H9 (cell line): ENCODE measurements at regions not wholly inside any gene's neighbourhood (a gene's known extent, or its start where the extent isn't known, plus 50 kb on each side); places are given as distances from the start of the nearest gene placed in this dataset.

Experiments used
- DNase-seq: peaks from one replicate; pipeline ENCODE4 v3.0.0-alpha.2; 2017
- H2AFZ ChIP-seq: one replicate; pipeline ENCODE4 v1.6.1; 2013; ENCODE audit warnings: mild to moderate bottlenecking, low read length, control low read depth, moderate library complexity
- H2AK5ac ChIP-seq: 2 replicates; pipeline ENCODE4 v1.6.1; 2013; ENCODE audit warnings: low read length, control low read depth, mixed read lengths; ENCODE audit not compliant: insufficient read length
- H2BK120ac ChIP-seq: one replicate; pipeline ENCODE4 v1.6.1; 2013; ENCODE audit warnings: low read depth, mild to moderate bottlenecking, low read length, control low read depth, inconsistent platforms; ENCODE audit not compliant: poor library complexity, severe bottlenecking
- H2BK12ac ChIP-seq: 2 replicates; pipeline ENCODE4 v1.6.1; 2013; ENCODE audit warnings: low read length, control low read depth, mixed read lengths, low read depth; ENCODE audit not compliant: insufficient read length
- H2BK15ac ChIP-seq: 2 replicates; pipeline ENCODE4 v1.6.1; 2013; ENCODE audit warnings: low read depth, low read length, control low read depth
- H2BK20ac ChIP-seq: one replicate; pipeline ENCODE4 v1.6.1; 2013; ENCODE audit warnings: low read depth, mild to moderate bottlenecking, low read length, control low read depth, inconsistent platforms; ENCODE audit not compliant: poor library complexity, severe bottlenecking
- H2BK5ac ChIP-seq: 2 replicates; pipeline ENCODE4 v1.6.1; 2013; ENCODE audit warnings: low read length, control low read depth, mixed read lengths; ENCODE audit not compliant: insufficient read length
- H3K14ac ChIP-seq: 2 replicates; pipeline ENCODE4 v1.6.1; 2013; ENCODE audit warnings: low read length, control low read depth; ENCODE audit not compliant: insufficient read depth
- H3K18ac ChIP-seq: 2 replicates; pipeline ENCODE4 v1.6.1; 2013; ENCODE audit warnings: low read depth, mild to moderate bottlenecking, mixed read lengths, low read length, control low read depth; ENCODE audit not compliant: insufficient read length
- H3K23ac ChIP-seq: 2 replicates; pipeline ENCODE4 v1.6.1; 2013; ENCODE audit warnings: low read length, control low read depth, mixed read lengths, low read depth; ENCODE audit not compliant: insufficient read length
- H3K23me2 ChIP-seq: 2 replicates; pipeline ENCODE4 v1.6.1; 2013; ENCODE audit warnings: low read depth, mild to moderate bottlenecking, mixed read lengths, low read length, control low read depth; ENCODE audit not compliant: insufficient read length, poor library complexity, severe bottlenecking
- H3K27ac ChIP-seq: 2 replicates; pipeline ENCODE4 v1.5.1; 2013; ENCODE audit warnings: low read length, control low read depth, mixed read lengths, low read depth; ENCODE audit not compliant: insufficient read length
- H3K27me3 ChIP-seq: 2 replicates; pipeline ENCODE4 v1.6.1; 2013; ENCODE audit warnings: low read length, control low read depth, inconsistent platforms; ENCODE audit not compliant: insufficient read depth
- H3K4ac ChIP-seq: 2 replicates; pipeline ENCODE4 v1.6.1; 2013; ENCODE audit warnings: low read depth, mild to moderate bottlenecking, control low read depth, inconsistent platforms, low read length, moderate library complexity
- H3K4me1 ChIP-seq: 2 replicates; pipeline ENCODE4 v1.6.1; 2013; ENCODE audit warnings: low read length, control low read depth, inconsistent platforms; ENCODE audit not compliant: insufficient read depth
- H3K4me2 ChIP-seq: 2 replicates; pipeline ENCODE4 v1.6.1; 2013; ENCODE audit warnings: low read length, control low read depth, mixed read lengths; ENCODE audit not compliant: insufficient read length, insufficient read depth
- H3K56ac ChIP-seq: 2 replicates; pipeline ENCODE4 v1.6.1; 2013; ENCODE audit warnings: low read depth, mild to moderate bottlenecking, mixed read lengths, low read length, control low read depth; ENCODE audit not compliant: insufficient read length
- H3K79me1 ChIP-seq: 2 replicates; pipeline ENCODE4 v1.6.1; 2013; ENCODE audit warnings: low read depth, mild to moderate bottlenecking, moderate library complexity, low read length, control low read depth, inconsistent platforms; ENCODE audit not compliant: insufficient read depth, poor library complexity, severe bottlenecking
- H3K79me2 ChIP-seq: 2 replicates; pipeline ENCODE4 v1.6.1; 2013; ENCODE audit warnings: low read length, control low read depth, inconsistent platforms; ENCODE audit not compliant: insufficient read depth
- H3K9ac ChIP-seq: 2 replicates; pipeline ENCODE4 v1.6.1; 2013; ENCODE audit warnings: low read length, control low read depth, mixed read lengths; ENCODE audit not compliant: insufficient read length; ENCODE audit errors: extremely low read depth
- H3K9me3 ChIP-seq: one replicate; pipeline ENCODE4 v1.6.1; 2013; ENCODE audit warnings: low read depth, low read length, inconsistent platforms; ENCODE audit not compliant: control insufficient read depth
- H3T11ph ChIP-seq: one replicate; pipeline ENCODE4 v1.6.1; 2013; ENCODE audit warnings: mild to moderate bottlenecking, low read length, control low read depth, inconsistent platforms
- H4K20me1 ChIP-seq: one replicate; pipeline ENCODE4 v1.6.1; 2013; ENCODE audit not compliant: control insufficient read depth, insufficient read length, insufficient read depth
- H4K5ac ChIP-seq: 2 replicates; pipeline ENCODE4 v1.6.1; 2013; ENCODE audit warnings: low read depth, mild to moderate bottlenecking, mixed read lengths, low read length, control low read depth; ENCODE audit not compliant: insufficient read length
- H4K8ac ChIP-seq: replicated peaks from 2 replicates; pipeline ENCODE4 v1.6.1; 2013; ENCODE audit warnings: low read length, control low read depth, mixed read lengths, low read depth; ENCODE audit not compliant: insufficient read length
- H4K91ac ChIP-seq: 2 replicates; pipeline ENCODE4 v1.6.1; 2013; ENCODE audit warnings: low read depth, mild to moderate bottlenecking, moderate library complexity, mixed read lengths, low read length, control low read depth; ENCODE audit not compliant: insufficient read length
- H3K27ac Mint-ChIP-seq, 3 experiments: 2 replicates in 2 of 3; 3 replicates in 1 of 3; pipeline ENCODE4 v1.8.0; 2020 to 2021; ENCODE audit warnings: mixed read lengths in 3 of 3, mild to moderate bottlenecking in 1 of 3, moderate library complexity in 1 of 3
- H3K27me3 Mint-ChIP-seq: 2 replicates; pipeline ENCODE4 v1.8.0; 2021; ENCODE audit warnings: low read depth, mild to moderate bottlenecking, moderate library complexity, mixed read lengths
- H3K36me3 Mint-ChIP-seq, 3 experiments: 2 replicates in 2 of 3; 3 replicates in 1 of 3; pipeline ENCODE4 v1.8.0; 2020 to 2021; ENCODE audit warnings: low read depth in 3 of 3, mixed read lengths in 3 of 3; ENCODE audit not compliant: insufficient read depth in 1 of 3
- H3K4me1 Mint-ChIP-seq, 2 experiments: 2 replicates each; pipeline ENCODE4 v1.8.0; 2020; ENCODE audit warnings: mixed read lengths in 2 of 2
- H3K4me3 Mint-ChIP-seq, 2 experiments: 2 replicates in 1 of 2; 3 replicates in 1 of 2; pipeline ENCODE4 v1.8.0; 2020 to 2021; ENCODE audit warnings: mild to moderate bottlenecking in 2 of 2, mixed read lengths in 2 of 2, moderate library complexity in 1 of 2
- H3K9me3 Mint-ChIP-seq, 2 experiments: 2 replicates in 1 of 2; 3 replicates in 1 of 2; pipeline ENCODE4 v1.8.0; 2020; ENCODE audit warnings: mild to moderate bottlenecking in 2 of 2, mixed read lengths in 2 of 2, moderate library complexity in 1 of 2
- CTCF ChIP-seq: fragments of 200-600 bp; sonication (generic); conservative IDR thresholded peaks from 3 replicates; pipeline ENCODE4 v1.8.0; 2021; ENCODE audit warnings: antibody characterized with exemption, mild to moderate bottlenecking
- WGBS: extraction: QIAGEN DNeasy Blood & Tissue Kit; methylation state at CpG from one replicate; pipeline ENCODE4 v1.1.7; 2013; ENCODE audit warnings: missing lambda C conversion rate, low lambda C conversion rate, mixed read lengths; ENCODE audit not compliant: insufficient read length; ENCODE audit errors: extremely low coverage; 5-methylcytosine and 5-hydroxymethylcytosine counted together

- H3K56ac ChIP-seq = no peak overlapping the region
- H3K27me3 ChIP-seq = no peaks in the 10 kb centered on the region
- H3T11ph ChIP-seq = no peak overlapping the region
- H2BK120ac ChIP-seq = no peak overlapping the region
- no peaks in the 10 kb centered on the region for H3K9me3 ChIP-seq
- Mint-ChIP-seq H3K27me3 (no peaks in the 10 kb centered on the region), H3K27ac (no peak overlapping the region), H3K36me3 (no peaks in the 10 kb centered on the region), H3K4me3 (no peak overlapping the region), H3K9me3 (no peaks in the 10 kb centered on the region; a peak in 1 of 5 replicates), H3K4me1 (peaks cover 8 to 15% of the 10 kb centered on the region in 2 experiments)
- no peak overlapping the region for H4K5ac ChIP-seq
- H2AFZ ChIP-seq = no peak overlapping the region
- H2AK5ac ChIP-seq = no peak overlapping the region
- no peak overlapping the region for H4K91ac ChIP-seq
- no peak overlapping the region for H3K4me2 ChIP-seq
- H3K23me2 ChIP-seq = no peaks in the 10 kb centered on the region
- H2BK20ac ChIP-seq = no peak overlapping the region
- no peak overlapping the region for H3K27ac ChIP-seq
- no peaks in the 10 kb centered on the region for H3K79me1 ChIP-seq
- no CpG with 5 or more reads among the region's 6 CpGs for WGBS
- no peak overlapping the region for H2BK12ac ChIP-seq
- no peak overlapping the region for H2BK5ac ChIP-seq
- no peaks in the 10 kb centered on the region for H3K4me1 ChIP-seq
- H2BK15ac ChIP-seq = no peak overlapping the region
- no peak overlapping the region for H4K8ac ChIP-seq
- H3K23ac ChIP-seq = no peak overlapping the region
- no peak for DNase-seq
- H3K79me2 ChIP-seq = no peaks in the 10 kb centered on the region
- no peaks in the 10 kb centered on the region for H4K20me1 ChIP-seq
- TF ChIP-seq CTCF = no peak
- no peak overlapping the region for H3K9ac ChIP-seq
- no peak overlapping the region for H3K18ac ChIP-seq
- no peak overlapping the region for H3K4ac ChIP-seq
- H3K14ac ChIP-seq = no peak overlapping the region
These were observed 179.7 kb upstream of the TSC22D1 start for GRCh38 chr13:44755872-44756271.
